ENCODE measurements at regions not wholly inside any gene's neighbourhood (a gene's known extent, or its start where the extent isn't known, plus 50 kb on each side); places are given as distances from the start of the nearest gene placed in this dataset.

GRCh38 chr12:5374713-5375112 lies 57.2 kb upstream of the NTF3 start:
- DNase-seq = no peak

GRCh38 chr12:5375547-5376295 lies 56.2 kb upstream of the NTF3 start:
- ChIA-PET CTCF (no interaction called here), POLR2A (no interaction called here)
- Mint-ChIP-seq H3K4me1 (no peaks in the 10 kb centered on the region), H3K9me3 (no peaks in the 10 kb centered on the region), H3K36me3 (ENCODE audit: low read depth) (no peaks in the 10 kb centered on the region), H3K27me3 (peaks cover 2% of the 10 kb centered on the region), H3K27ac (no peak overlapping the region), H3K4me3 (no peak overlapping the region)
- no peak for ATAC-seq (ENCODE audit: low read depth)
- no peak for DNase-seq
- intact Hi-C loops (cut with micrococcal nuclease) = no loop called here
- TF ChIP-seq CTCF (IDR thresholded peaks at IDR 0.05) = no peak

More at GRCh38 chr12:5374713-5375112, 57.2 kb upstream of the NTF3 start:
- intact Hi-C loops (cut with micrococcal nuclease) = no loop called here
- POLR2A ChIA-PET = no interaction called here
- CTCF ChIA-PET = no interaction called here
- Mint-ChIP-seq H3K27ac (no peak overlapping the region), H3K36me3 (ENCODE audit: low read depth) (no peaks in the 10 kb centered on the region), H3K4me3 (no peak overlapping the region), H3K27me3 (peaks cover 2% of the 10 kb centered on the region), H3K4me1 (no peaks in the 10 kb centered on the region), H3K9me3 (no peaks in the 10 kb centered on the region)
- no peak for ATAC-seq (ENCODE audit: low read depth)
- no peak for TF ChIP-seq CTCF (IDR thresholded peaks at IDR 0.05)

GRCh38 chr12:5376591-5377207 lies 55.2 kb upstream of the NTF3 start:
- Mint-ChIP-seq H3K4me3 (no peak overlapping the region), H3K4me1 (no peaks in the 10 kb centered on the region), H3K9me3 (no peaks in the 10 kb centered on the region), H3K27ac (no peak overlapping the region), H3K36me3 (ENCODE audit: low read depth) (no peaks in the 10 kb centered on the region), H3K27me3 (no peaks in the 10 kb centered on the region)
- intact Hi-C loops (cut with micrococcal nuclease) = no loop called here
- ATAC-seq (ENCODE audit: low read depth) (no peak), DNase-seq (no peak)
- ChIA-PET POLR2A (no interaction called here), CTCF (no interaction called here)
- TF ChIP-seq CTCF (IDR thresholded peaks at IDR 0.05) = no peak

- DNase-seq (no peak), ATAC-seq (ENCODE audit: low read depth) (no peak)
- no peaks in the 10 kb centered on the region for H3K36me3 Mint-ChIP-seq (ENCODE audit: low read depth)
- no peaks in the 10 kb centered on the region for H3K4me1 Mint-ChIP-seq
- intact Hi-C loops (cut with micrococcal nuclease) = no loop called here
- no peak overlapping the region for H3K27ac Mint-ChIP-seq
- CTCF ChIA-PET = no interaction called here
- H3K9me3 Mint-ChIP-seq = no peaks in the 10 kb centered on the region
- no peak for TF ChIP-seq CTCF (IDR thresholded peaks at IDR 0.05)
- no peak overlapping the region for H3K4me3 Mint-ChIP-seq
- no peaks in the 10 kb centered on the region for H3K27me3 Mint-ChIP-seq
- POLR2A ChIA-PET = no interaction called here
Measured at GRCh38 chr12:5377997-5378592, 53.8 kb upstream of the NTF3 start.

- intact Hi-C loops (cut with micrococcal nuclease) = no loop called here
- ChIA-PET POLR2A (no interaction called here), CTCF (interaction anchor here (1.0 kb wide), 1 partner anchor 12 kb away, joined by 3 read pairs; no protein-coding TSS in a partner anchor)
- no peaks in the 10 kb centered on the region for H3K9me3 Mint-ChIP-seq
- no peaks in the 10 kb centered on the region for H3K27me3 Mint-ChIP-seq
- ATAC-seq (ENCODE audit: low read depth) (no peak), DNase-seq (no peak)
- H3K4me3 Mint-ChIP-seq = no peak overlapping the region
- H3K27ac Mint-ChIP-seq = no peak overlapping the region
- TF ChIP-seq CTCF (IDR thresholded peaks at IDR 0.05) = no peak
- H3K36me3 Mint-ChIP-seq (ENCODE audit: low read depth) = no peaks in the 10 kb centered on the region
- H3K4me1 Mint-ChIP-seq = no peaks in the 10 kb centered on the region
Measured at GRCh38 chr12:5379749-5380496, 52.0 kb upstream of the NTF3 start.

All from activated B cell treated with CpG ODN at 0.5 μM for 24 hours (primary cell).